ENCODE measurements at regions not wholly inside any gene's neighbourhood (a gene's known extent, or its start where the extent isn't known, plus 50 kb on each side); places are given as distances from the start of the nearest gene placed in this dataset.

DNA sequence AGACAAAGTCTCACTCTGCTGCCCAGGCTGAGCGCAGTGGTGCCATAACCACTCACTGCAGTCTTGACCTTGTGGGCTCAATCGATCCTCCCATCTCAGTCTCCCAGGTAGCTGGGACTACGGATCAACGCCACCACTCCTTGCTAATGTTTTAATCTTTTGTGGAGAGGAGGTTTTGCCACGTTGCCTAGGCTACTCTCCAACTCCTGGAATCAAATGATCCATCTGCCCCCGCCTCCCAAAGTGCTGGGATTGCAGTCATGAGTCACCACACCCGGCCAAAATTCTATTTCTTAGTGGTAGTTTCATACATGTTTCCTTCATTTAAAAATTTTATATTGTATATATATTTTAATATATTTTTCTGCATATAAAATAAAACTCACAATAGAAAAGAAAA lies 125.8 kb upstream of the CLNK start:
- POLR2A ChIA-PET (ENCODE audit: unreplicated experiment) = no interaction called here

More for the DNA sequence above, 125.8 kb upstream of the CLNK start:
- no peak overlapping the region for H2BK15ac ChIP-seq (ENCODE audit: low read depth, low read length)
- no peak overlapping the region for H4K91ac ChIP-seq (ENCODE audit: insufficient read depth, low read depth, low read length)
- TF ChIP-seq RAD21 (IDR thresholded peaks at IDR 0.05; ENCODE audit: low read length) = no peak
- no peak for TF ChIP-seq POLR2A (IDR thresholded peaks at IDR 0.05; ENCODE audit: low read depth, low read length)
- TF ChIP-seq SMC3 (IDR thresholded peaks at IDR 0.05; ENCODE audit: low read depth, low read length) = no peak
- no peak for TF ChIP-seq ELK1 (IDR thresholded peaks at IDR 0.05; ENCODE audit: borderline replicate concordance, low read depth, low read length)
- TF ChIP-seq BHLHE40 (IDR thresholded peaks at IDR 0.05; ENCODE audit: low read depth, low read length) = no peak
- TF ChIP-seq MXI1 (IDR thresholded peaks at IDR 0.05; ENCODE audit: borderline replicate concordance, low read depth, low read length) = no peak
- TF ChIP-seq NFE2L2 (IDR thresholded peaks at IDR 0.05; ENCODE audit: low read depth, low read length) = no peak
- no peak for TF ChIP-seq FOS (IDR thresholded peaks at IDR 0.05; ENCODE audit: low read depth, low read length)
- TF ChIP-seq RCOR1 (IDR thresholded peaks at IDR 0.05; ENCODE audit: insufficient replicate concordance, low read length) = no peak
- TF ChIP-seq RFX5 (IDR thresholded peaks at IDR 0.05; ENCODE audit: low read depth, low read length) = no peak
- no peak for TF ChIP-seq CHD1 (IDR thresholded peaks at IDR 0.05; ENCODE audit: low read depth, low read length)
- TF ChIP-seq, protein P1, sequence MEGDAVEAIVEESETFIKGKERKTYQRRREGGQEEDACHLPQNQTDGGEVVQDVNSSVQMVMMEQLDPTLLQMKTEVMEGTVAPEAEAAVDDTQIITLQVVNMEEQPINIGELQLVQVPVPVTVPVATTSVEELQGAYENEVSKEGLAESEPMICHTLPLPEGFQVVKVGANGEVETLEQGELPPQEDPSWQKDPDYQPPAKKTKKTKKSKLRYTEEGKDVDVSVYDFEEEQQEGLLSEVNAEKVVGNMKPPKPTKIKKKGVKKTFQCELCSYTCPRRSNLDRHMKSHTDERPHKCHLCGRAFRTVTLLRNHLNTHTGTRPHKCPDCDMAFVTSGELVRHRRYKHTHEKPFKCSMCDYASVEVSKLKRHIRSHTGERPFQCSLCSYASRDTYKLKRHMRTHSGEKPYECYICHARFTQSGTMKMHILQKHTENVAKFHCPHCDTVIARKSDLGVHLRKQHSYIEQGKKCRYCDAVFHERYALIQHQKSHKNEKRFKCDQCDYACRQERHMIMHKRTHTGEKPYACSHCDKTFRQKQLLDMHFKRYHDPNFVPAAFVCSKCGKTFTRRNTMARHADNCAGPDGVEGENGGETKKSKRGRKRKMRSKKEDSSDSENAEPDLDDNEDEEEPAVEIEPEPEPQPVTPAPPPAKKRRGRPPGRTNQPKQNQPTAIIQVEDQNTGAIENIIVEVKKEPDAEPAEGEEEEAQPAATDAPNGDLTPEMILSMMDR (conservative IDR thresholded peaks at IDR 0.05; ENCODE audit: low read depth, low read length) = no peak
- TF ChIP-seq MAZ (IDR thresholded peaks at IDR 0.05; ENCODE audit: borderline replicate concordance, low read depth, low read length) = no peak
- no peak for TF ChIP-seq MAFK (IDR thresholded peaks at IDR 0.05; ENCODE audit: low read depth, low read length)
- no peak for TF ChIP-seq CEBPB (IDR thresholded peaks at IDR 0.05; ENCODE audit: low read depth, low read length)
- TF ChIP-seq USF2 (IDR thresholded peaks at IDR 0.05; ENCODE audit: low read depth, low read length) = no peak
- H2BK5ac ChIP-seq (ENCODE audit: low read depth, low read length, poor library complexity, severe bottlenecking) = no peak overlapping the region
- no peaks in the 10 kb centered on the region for H3K4me1 ChIP-seq (ENCODE audit: control insufficient read depth, insufficient read depth, low read length)
- H3K14ac ChIP-seq (replicated peaks; ENCODE audit: low read depth, low read length) = no peak overlapping the region
- H3K56ac ChIP-seq (ENCODE audit: extremely low read depth, insufficient read depth, low read length) = no peak overlapping the region
- no peaks in the 10 kb centered on the region for H3K36me3 ChIP-seq (ENCODE audit: control insufficient read depth, insufficient read depth, low read length)
- H3K18ac ChIP-seq (ENCODE audit: low read depth, low read length) = no peak overlapping the region
- no peak overlapping the region for H2AK9ac ChIP-seq (replicated peaks; ENCODE audit: low read depth, low read length, poor library complexity)
- ATAC-seq (ENCODE audit: low read depth) (no peak), DNase-seq (no peak)
- no peaks in the 10 kb centered on the region for H4K20me1 ChIP-seq (ENCODE audit: insufficient read depth, low read length)
- no peak overlapping the region for H3K27ac ChIP-seq (ENCODE audit: insufficient read depth, low read length)
- no peaks in the 10 kb centered on the region for H3K9me3 ChIP-seq (ENCODE audit: control insufficient read depth, insufficient read depth, low read length)
- H2BK20ac ChIP-seq (ENCODE audit: low read depth, low read length) = no peak overlapping the region
- H2AFZ ChIP-seq (replicated peaks; ENCODE audit: low read length, poor library complexity) = no peak overlapping the region
- intact Hi-C loops (cut with micrococcal nuclease) = no loop called here
- CTCF ChIA-PET = no interaction called here
- no peak overlapping the region for H3K23ac ChIP-seq (ENCODE audit: low read depth, low read length)
- no peaks in the 10 kb centered on the region for H3K9me1 ChIP-seq (ENCODE audit: insufficient read depth, low read length)
- no peak overlapping the region for H2AK5ac ChIP-seq (ENCODE audit: low read depth, low read length)
- H4K5ac ChIP-seq (ENCODE audit: low read depth, low read length) = no peak overlapping the region
- no peak overlapping the region for H3K4me3 ChIP-seq (ENCODE audit: insufficient read depth, low read depth, low read length)
- BruUV-seq (replicated peaks) = no TSS peak
- H3K4me2 ChIP-seq (ENCODE audit: low read depth, low read length) = no peak overlapping the region
- H4K8ac ChIP-seq (ENCODE audit: low read depth in 2 of 2, low read length in 2 of 2) = no peak overlapping the region
- dilution Hi-C loops (cut with HindIII; ENCODE audit: low sequenced_read_pairs, unreplicated experiment) = no loop called here
- no peak overlapping the region for H3K4ac ChIP-seq (ENCODE audit: low read depth, low read length)
- H3K27me3 ChIP-seq (ENCODE audit: control insufficient read depth, insufficient read depth, low read length) = no peaks in the 10 kb centered on the region
- in situ Hi-C loops (cut with MboI; ENCODE audit: low sequenced_read_pairs) = loop anchor here (25.0 kb wide), 2 partner anchors 98 to 223 kb away; no protein-coding TSS in a partner anchor
- no peaks in the 10 kb centered on the region for H3K79me1 ChIP-seq (ENCODE audit: low read depth in 1 of 2, low read length in 2 of 2)
- H2BK120ac ChIP-seq (ENCODE audit: low read depth, low read length) = no peak overlapping the region
- no peak overlapping the region for H3K9ac ChIP-seq (ENCODE audit: low read depth, low read length)
- WGBS, 2 experiments (ENCODE audit: extremely low coverage in 2 of 2, insufficient read length in 1 of 2) = no CpG with 5 or more reads among the region's 7 CpGs

Data from IMR-90 (cell line).